CD8-positive, alpha-beta memory T cell (primary cell): ENCODE measurements at regions not wholly inside any gene's neighbourhood (a gene's known extent, or its start where the extent isn't known, plus 50 kb on each side); places are given as distances from the start of the nearest gene placed in this dataset.
"Not testable (repeated sequence)": the region's sequence is repeated elsewhere in the genome, so short reads cannot be mapped to it uniquely, and the experiment has no call there.

Source experiments
- CTCF ChIA-PET: fragments of 350-600 bp; sonication (Branson Sonifier 250); formaldehyde crosslinking; loops from one replicate; lab custom pipeline; 2021; ENCODE audit warnings: antibody characterized with exemption; lab: Charles Lee
- POLR2A ChIA-PET: fragments of 350-600 bp; sonication (Branson Sonifier 250); formaldehyde crosslinking; loops from one replicate; lab custom pipeline; 2021; ENCODE audit warnings: antibody characterized with exemption; lab: Charles Lee
- DNase-seq, 5 donors: peaks; one replicate each; pipeline versions ENCODE4 v3.0.0 to v3.0.0-alpha.2; 2020 to 2022; ENCODE audit warnings: mixed read lengths in 1 of 5
- H3K27ac ChIP-seq: one replicate; pipeline ENCODE4 v1.7.0; 2013; ENCODE audit warnings: low read depth, mild to moderate bottlenecking, low read length, moderate library complexity
- H3K27me3 ChIP-seq: 2 replicates; pipeline ENCODE4 v1.7.0; 2013; ENCODE audit warnings: low read length, mild to moderate bottlenecking; ENCODE audit not compliant: insufficient read depth, poor library complexity, severe bottlenecking
- H3K36me3 ChIP-seq: 2 replicates; pipeline ENCODE4 v1.7.0; 2013; ENCODE audit warnings: mild to moderate bottlenecking, low read length, moderate library complexity; ENCODE audit not compliant: insufficient read depth
- H3K4me1 ChIP-seq: 2 replicates; pipeline ENCODE4 v1.7.0; 2013; ENCODE audit warnings: mild to moderate bottlenecking, low read length, moderate library complexity; ENCODE audit not compliant: insufficient read depth
- H3K4me3 ChIP-seq: 2 replicates; pipeline ENCODE4 v1.7.0; 2013; ENCODE audit warnings: mild to moderate bottlenecking, low read length
- H3K9me3 ChIP-seq: 2 replicates; pipeline ENCODE4 v1.7.0; 2013; ENCODE audit warnings: mild to moderate bottlenecking, low read length
- H3K27ac Mint-ChIP-seq, 8 donors: one replicate each; pipeline ENCODE4 v1.8.0; 2020 to 2021; ENCODE audit warnings: mixed read lengths in 8 of 8, mild to moderate bottlenecking in 6 of 8, inconsistent platforms in 3 of 8, moderate library complexity in 3 of 8
- H3K27me3 Mint-ChIP-seq, 2 donors: one replicate each; pipeline ENCODE4 v1.8.0; 2020 to 2021; ENCODE audit warnings: mixed read lengths in 2 of 2, mild to moderate bottlenecking in 1 of 2, moderate library complexity in 1 of 2
- H3K36me3 Mint-ChIP-seq, 3 donors: one replicate each; pipeline ENCODE4 v1.8.0; 2020 to 2021; ENCODE audit warnings: mixed read lengths in 3 of 3, inconsistent platforms in 1 of 3, mild to moderate bottlenecking in 1 of 3
- H3K4me1 Mint-ChIP-seq, 3 donors: one replicate each; pipeline ENCODE4 v1.8.0; 2020 to 2021; ENCODE audit warnings: mixed read lengths in 3 of 3, inconsistent platforms in 1 of 3, mild to moderate bottlenecking in 1 of 3
- H3K4me3 Mint-ChIP-seq, 7 donors: one replicate each; pipeline ENCODE4 v1.8.0; 2020 to 2021; ENCODE audit warnings: mixed read lengths in 7 of 7, mild to moderate bottlenecking in 6 of 7, moderate library complexity in 4 of 7, inconsistent platforms in 2 of 7
- H3K9me3 Mint-ChIP-seq, 5 donors: one replicate each; pipeline ENCODE4 v1.8.0; 2020 to 2022; ENCODE audit warnings: mixed read lengths in 5 of 5, mild to moderate bottlenecking in 3 of 5, moderate library complexity in 2 of 5, inconsistent platforms in 1 of 5

- H3K27ac Mint-ChIP-seq, H3K9me3 ChIP-seq, H3K27ac ChIP-seq, H3K4me3 Mint-ChIP-seq, CTCF ChIA-PET, H3K4me3 ChIP-seq, H3K36me3 ChIP-seq, DNase-seq, H3K4me1 Mint-ChIP-seq, H3K27me3 ChIP-seq, POLR2A ChIA-PET, H3K4me1 ChIP-seq: not testable (repeated sequence)
- peaks cover 0 to 23% (median 1%) of the 10 kb centered on the region in 3 donors for H3K36me3 Mint-ChIP-seq
- H3K9me3 Mint-ChIP-seq: peaks cover 20 to 42% (median 32%) of the 10 kb centered on the region in 5 donors
- peaks cover 31 to 63% of the 10 kb centered on the region in 2 donors for H3K27me3 Mint-ChIP-seq
These were observed 56.4 kb upstream of the SLC22A9 start for GRCh38 chr11:63313198-63313597.

GRCh38 chr11:63298258-63298657, 54.9 kb upstream of the SLC22A25 start:
- Mint-ChIP-seq H3K9me3 (peaks cover 13 to 14% (median 13%) of the 10 kb centered on the region in 5 donors), H3K27ac (no peak overlapping the region), H3K4me1 (no peaks in the 10 kb centered on the region), H3K27me3 (peaks cover 15 to 48% of the 10 kb centered on the region in 2 donors), H3K4me3 (no peak overlapping the region), H3K36me3 (no peaks in the 10 kb centered on the region)
- POLR2A ChIA-PET: no interaction called here
- no peak for DNase-seq
- Histone ChIP-seq H3K4me3 (no peak overlapping the region), H3K4me1 (no peaks in the 10 kb centered on the region), H3K36me3 (no peaks in the 10 kb centered on the region), H3K9me3 (no peaks in the 10 kb centered on the region), H3K27me3 (peaks cover 3% of the 10 kb centered on the region), H3K27ac (no peak overlapping the region)
- CTCF ChIA-PET: no interaction called here
